Activated T-helper 17 cell treated with anti-CD3 and anti-CD28 coated beads, Interleukin-2, amount 50 U/mL, for 72 hours (primary cell): ENCODE measurements at regions not wholly inside any gene's neighbourhood (a gene's known extent, or its start where the extent isn't known, plus 50 kb on each side); places are given as distances from the start of the nearest gene placed in this dataset.

ENCODE experiments used
- ATAC-seq: fragments of 150-1000 bp; cut with Tn5 transposase; replicated peaks from 2 replicates; pipeline ENCODE4 v1.10.0; 2021; ENCODE audit warnings: mild to moderate bottlenecking, moderate library complexity
- H3K27ac Mint-ChIP-seq: one replicate; pipeline ENCODE4 v1.8.0; 2022; ENCODE audit warnings: mixed read lengths
- H3K27me3 Mint-ChIP-seq: one replicate; pipeline ENCODE4 v1.8.0; 2022; ENCODE audit warnings: mixed read lengths
- H3K36me3 Mint-ChIP-seq: one replicate; pipeline ENCODE4 v1.8.0; 2022; ENCODE audit warnings: low read depth, mild to moderate bottlenecking, mixed read lengths
- H3K4me1 Mint-ChIP-seq: one replicate; pipeline ENCODE4 v1.8.0; 2022; ENCODE audit warnings: mixed read lengths
- H3K4me3 Mint-ChIP-seq: one replicate; pipeline ENCODE4 v1.8.0; 2022; ENCODE audit warnings: mild to moderate bottlenecking, mixed read lengths
- H3K9me3 Mint-ChIP-seq: one replicate; pipeline ENCODE4 v1.8.0; 2022; ENCODE audit warnings: mixed read lengths

DNA sequence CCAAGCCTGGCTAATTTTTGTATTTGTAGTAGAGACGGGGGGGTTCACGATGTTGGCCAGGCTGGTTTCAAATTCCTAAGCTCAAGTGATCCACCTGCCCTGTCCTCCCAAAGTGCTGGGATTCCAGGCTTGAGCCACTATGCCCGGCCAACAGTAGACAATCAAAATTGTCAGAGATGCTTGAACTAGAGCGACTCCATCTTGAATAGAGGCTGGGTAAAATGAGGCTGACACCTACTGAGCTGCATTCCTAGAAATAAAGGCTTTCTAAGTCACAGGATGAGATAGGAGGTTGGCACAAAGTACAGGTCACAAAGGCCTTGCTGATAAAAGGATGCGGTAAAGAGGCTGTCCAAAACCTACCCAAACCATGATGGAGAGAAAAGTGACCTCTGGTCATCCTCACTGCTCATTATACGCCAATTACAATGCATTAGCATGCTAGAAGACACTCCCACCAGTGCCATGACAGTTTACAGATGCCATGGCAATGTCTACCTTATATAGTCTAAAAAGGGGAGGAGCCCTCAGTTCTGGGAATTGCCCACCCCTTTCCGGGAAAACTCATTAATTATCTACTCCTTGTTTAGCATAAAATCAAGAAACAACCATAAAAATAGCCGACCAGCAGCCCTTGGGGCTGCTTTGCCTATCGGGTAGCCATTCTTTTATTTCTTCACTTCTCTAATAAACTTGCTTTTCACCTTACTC, 134.5 kb downstream of the BAMBI start:
- Mint-ChIP-seq H3K27ac (no peak overlapping the region), H3K27me3 (peaks cover 41% of the 10 kb centered on the region), H3K9me3 (no peaks in the 10 kb centered on the region), H3K4me3 (no peak overlapping the region), H3K4me1 (no peaks in the 10 kb centered on the region), H3K36me3 (no peaks in the 10 kb centered on the region)
- no peak for ATAC-seq

DNA sequence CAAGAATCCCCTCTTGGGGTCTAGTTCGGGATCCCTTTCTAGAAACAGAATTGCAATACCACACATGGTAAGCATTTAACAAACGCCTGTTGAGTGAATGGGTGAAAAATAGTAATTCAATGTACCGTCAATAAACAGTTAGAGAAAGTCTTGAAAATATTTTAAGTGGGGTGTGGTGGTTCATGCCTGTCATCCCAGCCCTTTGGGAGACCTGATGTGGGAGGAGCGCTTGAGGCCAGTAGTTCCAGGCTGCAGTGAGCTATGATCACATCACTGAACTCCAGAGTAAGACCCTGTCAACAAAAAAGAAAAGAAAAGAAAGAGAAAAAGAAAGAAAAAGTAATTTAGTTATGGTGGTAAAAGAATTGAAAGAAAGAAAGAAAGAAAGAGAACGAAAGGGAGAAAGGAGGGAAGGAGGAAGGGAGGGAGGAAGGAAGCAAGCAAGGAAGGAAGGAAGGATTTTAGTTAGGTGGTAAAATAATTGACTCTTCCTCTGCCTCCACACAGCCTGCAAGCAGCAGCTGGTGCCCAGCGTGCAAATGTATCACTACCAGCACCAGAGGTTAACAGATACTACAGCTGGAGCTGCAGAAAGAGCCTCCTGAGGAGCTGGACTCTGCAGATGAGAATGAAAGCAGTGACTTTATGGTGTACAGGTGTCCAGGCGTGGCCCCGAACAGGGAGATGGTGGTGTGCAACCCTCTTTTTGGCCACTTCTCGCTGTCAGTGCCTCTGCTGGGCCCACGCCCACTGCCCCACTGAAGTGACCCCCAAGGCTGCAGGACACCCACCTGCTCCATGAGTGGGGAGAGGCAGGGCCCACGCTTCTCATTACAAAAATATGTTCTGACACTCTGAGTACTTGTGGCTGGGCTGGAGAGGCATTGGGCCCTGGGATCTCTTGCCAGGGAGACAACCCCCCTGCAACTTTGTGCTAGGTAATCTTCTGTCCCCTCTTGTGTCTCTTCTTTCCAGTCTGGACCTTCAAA, 135.4 kb downstream of the BAMBI start:
- H3K9me3 Mint-ChIP-seq, result no peaks in the 10 kb centered on the region
- H3K4me3 Mint-ChIP-seq, result no peak overlapping the region
- H3K27me3 Mint-ChIP-seq, result peaks cover 32% of the 10 kb centered on the region
- ATAC-seq, result no peak
- no peaks in the 10 kb centered on the region for H3K36me3 Mint-ChIP-seq
- no peaks in the 10 kb centered on the region for H3K4me1 Mint-ChIP-seq
- no peak overlapping the region for H3K27ac Mint-ChIP-seq

DNA sequence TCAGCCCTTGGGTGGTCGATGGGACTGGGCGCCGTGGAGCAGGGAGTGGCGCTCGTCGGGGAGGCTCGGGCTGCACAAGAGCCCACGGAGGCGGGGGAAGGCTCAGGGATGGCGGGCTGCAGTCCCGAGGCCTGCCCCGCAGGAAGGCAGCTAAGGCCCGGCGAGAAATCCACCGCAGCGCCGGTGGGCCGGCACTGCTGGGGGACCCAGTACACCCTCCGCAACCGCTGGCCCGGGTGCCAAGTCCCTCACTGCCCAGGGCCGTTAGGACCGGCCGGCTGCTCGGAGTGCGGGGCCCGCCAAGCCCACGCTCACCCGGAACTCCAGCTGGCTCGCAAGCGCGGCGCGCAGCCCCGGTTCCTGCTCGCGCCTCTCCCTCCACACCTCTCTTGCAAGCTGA, 138.4 kb downstream of the BAMBI start:
- H3K27me3 Mint-ChIP-seq, result peaks cover 18% of the 10 kb centered on the region
- H3K36me3 Mint-ChIP-seq, result no peaks in the 10 kb centered on the region
- H3K27ac Mint-ChIP-seq, result no peak overlapping the region
- ATAC-seq, result no peak
- H3K4me1 Mint-ChIP-seq, result no peaks in the 10 kb centered on the region
- no peak overlapping the region for H3K4me3 Mint-ChIP-seq
- H3K9me3 Mint-ChIP-seq, result no peaks in the 10 kb centered on the region

GRCh38 chr10:28822719-28823464, 145.6 kb downstream of the BAMBI start:
- Mint-ChIP-seq H3K9me3 (no peaks in the 10 kb centered on the region), H3K4me1 (no peaks in the 10 kb centered on the region), H3K36me3 (no peaks in the 10 kb centered on the region), H3K27ac (no peak overlapping the region), H3K27me3 (peaks cover 9% of the 10 kb centered on the region), H3K4me3 (no peak overlapping the region)
- no peak for ATAC-seq

GRCh38 chr10:28823501-28824075, 146.3 kb downstream of the BAMBI start:
- no peaks in the 10 kb centered on the region for H3K36me3 Mint-ChIP-seq
- H3K27ac Mint-ChIP-seq, result no peak overlapping the region
- ATAC-seq, result no peak
- no peaks in the 10 kb centered on the region for H3K4me1 Mint-ChIP-seq
- H3K4me3 Mint-ChIP-seq, result no peak overlapping the region
- peaks cover 9% of the 10 kb centered on the region for H3K27me3 Mint-ChIP-seq
- H3K9me3 Mint-ChIP-seq, result no peaks in the 10 kb centered on the region

DNA sequence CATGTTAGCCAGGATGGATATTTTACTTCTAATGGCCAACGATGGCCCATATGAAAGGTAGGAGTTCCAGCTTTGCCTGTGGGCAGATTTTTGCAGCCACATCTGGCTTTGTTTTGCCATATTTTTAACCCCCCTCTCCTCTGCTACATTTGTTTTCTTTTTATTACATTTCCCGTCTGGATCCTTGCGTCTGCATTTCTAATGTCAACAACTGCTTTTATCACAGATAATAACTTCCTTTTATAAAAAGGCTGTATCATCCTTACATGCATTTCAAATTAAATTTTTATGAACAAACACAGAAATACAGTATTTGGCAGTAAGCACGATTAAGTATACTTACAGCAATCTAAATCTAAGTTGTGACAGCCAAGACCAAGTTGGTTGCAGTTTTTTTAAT, 156.0 kb downstream of the BAMBI start:
- H3K4me3 Mint-ChIP-seq, result no peak overlapping the region
- peaks cover 9% of the 10 kb centered on the region for H3K27me3 Mint-ChIP-seq
- no peak for ATAC-seq
- H3K4me1 Mint-ChIP-seq, result no peaks in the 10 kb centered on the region
- H3K36me3 Mint-ChIP-seq, result no peaks in the 10 kb centered on the region
- H3K27ac Mint-ChIP-seq, result no peak overlapping the region
- H3K9me3 Mint-ChIP-seq, result no peaks in the 10 kb centered on the region

DNA sequence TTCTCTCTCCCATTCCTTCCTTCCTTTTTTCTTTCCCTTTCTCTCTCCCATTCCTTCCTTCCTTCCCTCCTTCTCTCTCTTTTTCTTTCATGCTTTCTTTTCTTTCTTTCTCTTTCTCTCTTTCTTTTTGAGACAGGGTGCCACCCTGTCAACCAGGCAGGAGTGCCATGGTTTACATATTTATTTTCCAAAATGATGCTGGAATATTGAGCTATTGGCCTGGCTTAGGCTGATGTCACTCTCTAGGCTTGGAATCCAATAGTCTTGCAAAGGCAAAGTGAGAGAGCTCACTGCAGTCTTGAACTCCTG, 159.1 kb downstream of the BAMBI start:
- ATAC-seq, result no peak
- Mint-ChIP-seq H3K27ac (no peak overlapping the region), H3K36me3 (no peaks in the 10 kb centered on the region), H3K4me1 (no peaks in the 10 kb centered on the region), H3K27me3 (peaks cover 9% of the 10 kb centered on the region), H3K9me3 (no peaks in the 10 kb centered on the region), H3K4me3 (no peak overlapping the region)

- H3K27me3 Mint-ChIP-seq, result peaks cover 9% of the 10 kb centered on the region
- no peaks in the 10 kb centered on the region for H3K36me3 Mint-ChIP-seq
- no peak for ATAC-seq
- no peaks in the 10 kb centered on the region for H3K4me1 Mint-ChIP-seq
- H3K27ac Mint-ChIP-seq, result no peak overlapping the region
- no peaks in the 10 kb centered on the region for H3K9me3 Mint-ChIP-seq
- no peak overlapping the region for H3K4me3 Mint-ChIP-seq
Observed at GRCh38 chr10:28837613-28838390, 160.5 kb downstream of the BAMBI start.

- Mint-ChIP-seq H3K9me3 (no peaks in the 10 kb centered on the region), H3K36me3 (no peaks in the 10 kb centered on the region), H3K27ac (no peak overlapping the region), H3K4me1 (no peaks in the 10 kb centered on the region), H3K4me3 (no peak overlapping the region), H3K27me3 (peaks cover 9% of the 10 kb centered on the region)
- no peak for ATAC-seq
Observed at GRCh38 chr10:28838908-28839307, 161.6 kb downstream of the BAMBI start.

DNA sequence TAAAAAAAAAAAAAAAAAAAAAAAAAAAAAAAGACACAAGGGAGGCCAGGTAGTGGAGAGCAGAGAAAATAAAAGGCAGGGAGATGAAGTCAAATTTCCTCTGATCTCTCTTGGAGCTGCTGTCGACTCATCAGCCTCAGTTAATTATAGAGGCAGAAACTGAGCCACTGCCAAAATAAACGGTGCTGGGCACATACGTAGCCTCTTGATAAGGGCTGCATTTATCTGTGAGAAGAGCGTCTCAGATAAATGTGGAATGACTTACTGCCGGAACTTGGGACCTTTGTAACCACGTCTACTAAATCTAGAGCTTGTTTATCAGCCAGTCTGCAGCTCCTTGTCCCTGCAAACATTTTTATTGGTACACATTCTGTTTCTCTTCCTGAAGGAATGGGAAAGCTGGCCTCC, 162.3 kb downstream of the BAMBI start:
- H3K4me3 Mint-ChIP-seq, result no peak overlapping the region
- H3K9me3 Mint-ChIP-seq, result no peaks in the 10 kb centered on the region
- peaks cover 9% of the 10 kb centered on the region for H3K27me3 Mint-ChIP-seq
- no peak overlapping the region for H3K27ac Mint-ChIP-seq
- no peaks in the 10 kb centered on the region for H3K36me3 Mint-ChIP-seq
- no peaks in the 10 kb centered on the region for H3K4me1 Mint-ChIP-seq
- ATAC-seq, result no peak

- no peak overlapping the region for H3K27ac Mint-ChIP-seq
- H3K4me3 Mint-ChIP-seq, result no peak overlapping the region
- H3K36me3 Mint-ChIP-seq, result no peaks in the 10 kb centered on the region
- H3K4me1 Mint-ChIP-seq, result no peaks in the 10 kb centered on the region
- H3K9me3 Mint-ChIP-seq, result no peaks in the 10 kb centered on the region
- peaks cover 9% of the 10 kb centered on the region for H3K27me3 Mint-ChIP-seq
- no peak for ATAC-seq
Observed at GRCh38 chr10:28840202-28840601, 162.9 kb downstream of the BAMBI start.

- Mint-ChIP-seq H3K36me3 (no peaks in the 10 kb centered on the region), H3K4me1 (no peaks in the 10 kb centered on the region), H3K27ac (no peak overlapping the region), H3K9me3 (no peaks in the 10 kb centered on the region), H3K4me3 (no peak overlapping the region), H3K27me3 (peaks cover 9% of the 10 kb centered on the region)
- ATAC-seq, result no peak
Observed at GRCh38 chr10:28840971-28841370, 163.7 kb downstream of the BAMBI start.

DNA sequence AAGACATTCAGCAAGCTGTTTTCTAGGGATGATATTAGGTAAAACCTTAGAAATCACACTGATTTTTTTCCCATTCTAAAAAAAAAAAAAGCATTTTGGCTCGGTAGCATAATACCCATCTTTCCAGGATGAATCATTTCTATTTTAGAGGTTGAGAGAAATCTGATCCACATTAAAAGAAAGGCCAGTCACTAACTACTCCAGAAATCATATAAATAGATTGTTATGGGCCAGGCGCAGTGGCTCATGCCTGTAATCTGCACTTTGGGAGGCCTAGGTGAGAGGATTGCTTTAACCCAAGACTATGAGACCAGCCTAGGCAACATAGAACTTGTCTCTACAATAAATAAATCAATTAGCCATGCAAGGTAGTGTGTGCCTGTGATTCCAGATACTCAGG, 164.3 kb downstream of the BAMBI start:
- H3K9me3 Mint-ChIP-seq, result no peaks in the 10 kb centered on the region
- no peaks in the 10 kb centered on the region for H3K4me1 Mint-ChIP-seq
- H3K4me3 Mint-ChIP-seq, result no peak overlapping the region
- no peak for ATAC-seq
- no peak overlapping the region for H3K27ac Mint-ChIP-seq
- no peaks in the 10 kb centered on the region for H3K36me3 Mint-ChIP-seq
- H3K27me3 Mint-ChIP-seq, result peaks cover 8% of the 10 kb centered on the region

- H3K27me3 Mint-ChIP-seq, result peaks cover 8% of the 10 kb centered on the region
- no peak overlapping the region for H3K4me3 Mint-ChIP-seq
- no peaks in the 10 kb centered on the region for H3K9me3 Mint-ChIP-seq
- no peak overlapping the region for H3K27ac Mint-ChIP-seq
- ATAC-seq, result no peak
- no peaks in the 10 kb centered on the region for H3K36me3 Mint-ChIP-seq
- H3K4me1 Mint-ChIP-seq, result no peaks in the 10 kb centered on the region
Observed at GRCh38 chr10:28842321-28842720, 165.0 kb downstream of the BAMBI start.
